Heart left ventricle (tissue), 16 donors: ENCODE measurements at regions not wholly inside any gene's neighbourhood (a gene's known extent, or its start where the extent isn't known, plus 50 kb on each side); places are given as distances from the start of the nearest gene placed in this dataset.
A peak's percentile ranks its signal among the peaks of the same experiment; 100 is the strongest.
"Not testable (repeated sequence)": the region's sequence is repeated elsewhere in the genome, so short reads cannot be mapped to it uniquely, and the experiment has no call there.

Experiments used
- ATAC-seq, 4 donors: fragments of 200-7000 bp; cut with Tn5 transposase; one replicate each; pipeline ENCODE4 v1.9.1; 2020 to 2022; ENCODE audit warnings: moderate library complexity in 4 of 4, mild to moderate bottlenecking in 3 of 4, moderate number of reproducible peaks in 1 of 4
- DNase-seq, 5 donors: peaks; one replicate each; pipeline ENCODE4 v3.0.0-alpha.2; 2020
- H3K27ac ChIP-seq, 12 donors: fragments of 200-600 bp; sonication (generic) in 4 of 12; one replicate each; pipeline versions ENCODE4 v1.5.0 to v1.8.0; 2016 to 2022; ENCODE audit warnings: mild to moderate bottlenecking in 2 of 12
- H3K27me3 ChIP-seq, 9 donors: fragments of 200-600 bp; sonication (generic) in 2 of 9; one replicate each; pipeline versions ENCODE4 v1.5.1 to v1.8.0; 2016 to 2022; ENCODE audit warnings: mild to moderate bottlenecking in 3 of 9
- H3K36me3 ChIP-seq, 9 donors: fragments of 200-600 bp; sonication (generic) in 2 of 9; one replicate each; pipeline versions ENCODE4 v1.5.0 to v1.8.0; 2018 to 2022; ENCODE audit warnings: mild to moderate bottlenecking in 2 of 9
- H3K4me1 ChIP-seq, 12 donors: fragments of 200-600 bp; sonication (generic) in 4 of 12; one replicate each; pipeline versions ENCODE4 v1.5.0 to v1.8.0; 2016 to 2022; ENCODE audit warnings: mild to moderate bottlenecking in 3 of 12
- H3K4me3 ChIP-seq, 12 donors: fragments of 200-600 bp; sonication (generic) in 4 of 12; one replicate each; pipeline versions ENCODE4 v1.5.0 to v1.8.0; 2017 to 2022; ENCODE audit warnings: mild to moderate bottlenecking in 9 of 12, moderate library complexity in 4 of 12
- H3K9me3 ChIP-seq, 12 donors: fragments of 200-600 bp; sonication (generic) in 4 of 12; one replicate each; pipeline versions ENCODE4 v1.5.0 to v1.8.0; 2016 to 2022; ENCODE audit warnings: mild to moderate bottlenecking in 1 of 12
- POLR2A ChIP-seq, 2 donors: fragments of 450-650 bp; IDR thresholded peaks; one replicate each; pipeline ENCODE4 v1.6.1; 2017; ENCODE audit warnings: antibody characterized with exemption in 2 of 2, mild to moderate bottlenecking in 2 of 2, moderate library complexity in 2 of 2
- WGBS, 4 donors: extraction: QIAGEN DNeasy Blood & Tissue Kit in 2 of 4; methylation state at CpG; one replicate each; pipeline versions ENCODE4 v1.1.5 to v1.1.7; 2013 to 2018; 5-methylcytosine and 5-hydroxymethylcytosine counted together
- intact Hi-C, 10 donors: fragments of 100-400 bp; cut with DNase I; formaldehyde crosslinking; loops; one replicate each; pipeline versions ENCODE4 v1.11.1 to v1.14.2; 2022
- TF ChIP-seq, protein P1 (sequence below), 12 donors: fragments of 200-600 bp; sonication (generic) in 4 of 12; IDR thresholded peaks; one replicate each; pipeline versions ENCODE4 v1.5.0 to v1.8.0; 2018 to 2022; ENCODE audit warnings: antibody characterized with exemption in 12 of 12, mild to moderate bottlenecking in 5 of 12
- donor health status: ischemic (EF 13 %, LVEDD 7.1; RV severe dilation, severe dysfunction).
- donor health status: healthy with polysubstance abuse.
- donor health status: DM: no; HTN: yes; CAD: no.
- donor health status: DM: no; HTN: no; CAD: no.
- donor health status: ischemic (EF 25% LVEDD 6.9; RV normal size, moderate dysfunction).
- donor health status: ischemic (EF 25% LVEDD 5.7; RV mildly dilated, moderate dysfunction).
- donor health status: healthy.
- donor health status: DM: yes; HTN: yes; CAD: no.
- donor health status: ischemic (EF 35%, LVEDD 5.7; RV mildly dilated, moderate dysfunction).
- donor health status: nonischemic (EF 11% LVEDD 7.7; RV severe dilation, severe dysfunction).
- donor health status: DM: yes; HTN: yes; CAD: no.
- donor health status: PGD.
- donor health status: ischemic (EF 29% LVEDD 5.4; RV normal size, mild dysfunction).
- donor health status: nonischemic (EF 23%, LVEDD 6.1; RV moderate dilation, normal function).

DNA sequence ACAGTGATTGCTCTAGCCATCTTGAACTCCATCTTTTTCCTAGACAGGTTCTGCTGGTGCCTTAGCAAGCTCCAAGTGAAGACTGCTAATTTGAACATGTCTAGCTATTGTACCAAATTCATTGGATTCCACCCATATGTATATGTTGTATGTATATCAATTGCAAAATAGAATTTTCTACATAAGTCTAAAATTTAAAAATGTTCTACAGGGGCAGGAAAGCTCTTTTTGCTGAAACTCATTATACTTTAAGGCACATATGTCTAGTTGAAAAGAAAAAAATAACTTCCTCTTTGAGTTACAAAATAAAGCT is 845.3 kb downstream of the MCTP2 start:
- Histone ChIP-seq H3K9me3 (no peaks in the 10 kb centered on the region), H3K27me3 (no peaks in the 10 kb centered on the region), H3K27ac (no peak overlapping the region), H3K36me3 (no peaks in the 10 kb centered on the region), H3K4me1 (peaks cover 0 to 7% (median 0%) of the 10 kb centered on the region in 12 donors), H3K4me3 (no peak overlapping the region)
- TF ChIP-seq POLR2A (IDR thresholded peaks at IDR 0.05) = no peak
- intact Hi-C loops = no loop called here
- no peak for DNase-seq
- no peak for ATAC-seq

DNA sequence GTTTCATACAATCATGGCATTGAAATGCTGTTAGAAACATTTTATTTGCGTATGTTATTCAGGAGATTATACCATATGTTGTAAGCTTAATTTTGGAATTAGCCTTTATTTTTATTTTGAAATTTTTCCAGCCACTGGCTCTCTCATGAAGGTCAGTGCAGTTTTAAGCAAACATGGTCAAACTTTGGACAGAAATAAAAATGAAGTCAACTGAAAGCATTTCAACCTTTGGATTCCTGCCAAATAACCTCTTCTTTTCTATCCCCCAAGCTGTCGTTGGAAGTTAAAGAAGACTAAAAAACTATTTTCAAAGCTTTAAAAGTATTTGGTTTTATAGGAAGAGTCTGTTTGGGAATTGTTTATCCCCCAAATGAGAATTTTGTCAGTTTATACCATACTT is 846.6 kb downstream of the MCTP2 start:
- Histone ChIP-seq H3K36me3 (no peaks in the 10 kb centered on the region), H3K4me3 (no peak overlapping the region), H3K4me1 (peaks cover 0 to 7% (median 0%) of the 10 kb centered on the region in 12 donors), H3K27ac (peak overlapping the region in 5 of 12 donors; percentile 6 to 59 (median 49)), H3K27me3 (no peaks in the 10 kb centered on the region), H3K9me3 (no peaks in the 10 kb centered on the region)
- intact Hi-C loops = no loop called here
- DNase-seq (no peak), ATAC-seq (no peak)
- no peak for TF ChIP-seq POLR2A (IDR thresholded peaks at IDR 0.05)
- TF ChIP-seq, protein P1, sequence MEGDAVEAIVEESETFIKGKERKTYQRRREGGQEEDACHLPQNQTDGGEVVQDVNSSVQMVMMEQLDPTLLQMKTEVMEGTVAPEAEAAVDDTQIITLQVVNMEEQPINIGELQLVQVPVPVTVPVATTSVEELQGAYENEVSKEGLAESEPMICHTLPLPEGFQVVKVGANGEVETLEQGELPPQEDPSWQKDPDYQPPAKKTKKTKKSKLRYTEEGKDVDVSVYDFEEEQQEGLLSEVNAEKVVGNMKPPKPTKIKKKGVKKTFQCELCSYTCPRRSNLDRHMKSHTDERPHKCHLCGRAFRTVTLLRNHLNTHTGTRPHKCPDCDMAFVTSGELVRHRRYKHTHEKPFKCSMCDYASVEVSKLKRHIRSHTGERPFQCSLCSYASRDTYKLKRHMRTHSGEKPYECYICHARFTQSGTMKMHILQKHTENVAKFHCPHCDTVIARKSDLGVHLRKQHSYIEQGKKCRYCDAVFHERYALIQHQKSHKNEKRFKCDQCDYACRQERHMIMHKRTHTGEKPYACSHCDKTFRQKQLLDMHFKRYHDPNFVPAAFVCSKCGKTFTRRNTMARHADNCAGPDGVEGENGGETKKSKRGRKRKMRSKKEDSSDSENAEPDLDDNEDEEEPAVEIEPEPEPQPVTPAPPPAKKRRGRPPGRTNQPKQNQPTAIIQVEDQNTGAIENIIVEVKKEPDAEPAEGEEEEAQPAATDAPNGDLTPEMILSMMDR (IDR thresholded peaks at IDR 0.05) = no peak
- WGBS, 4 donors = 55 to 68% (median 57%) methylated on average over 2 of the region's 2 CpGs

DNA sequence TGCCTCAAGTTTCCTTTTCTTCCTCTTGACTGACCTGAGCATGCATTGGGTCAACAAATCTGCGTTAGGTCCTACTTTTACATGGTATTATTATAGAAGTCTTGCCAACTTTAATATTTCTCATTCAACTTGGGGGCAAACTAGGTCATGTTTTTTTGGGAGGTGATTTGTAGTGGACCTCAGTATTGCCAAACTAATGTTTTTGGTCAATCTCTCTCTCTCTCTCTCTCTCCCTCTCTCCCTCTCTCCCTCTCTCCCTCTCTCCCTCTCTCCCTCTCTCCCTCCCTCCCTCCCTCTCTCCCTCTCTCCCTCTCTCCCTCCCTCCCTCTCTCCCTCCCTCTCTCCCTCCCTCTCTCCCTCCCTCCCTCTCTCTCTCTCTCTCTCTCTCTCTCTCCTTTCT is 848.9 kb downstream of the MCTP2 start:
- WGBS, 4 donors = 80 to 91% (median 85%) methylated on average over 1 of the region's 1 CpG

DNA sequence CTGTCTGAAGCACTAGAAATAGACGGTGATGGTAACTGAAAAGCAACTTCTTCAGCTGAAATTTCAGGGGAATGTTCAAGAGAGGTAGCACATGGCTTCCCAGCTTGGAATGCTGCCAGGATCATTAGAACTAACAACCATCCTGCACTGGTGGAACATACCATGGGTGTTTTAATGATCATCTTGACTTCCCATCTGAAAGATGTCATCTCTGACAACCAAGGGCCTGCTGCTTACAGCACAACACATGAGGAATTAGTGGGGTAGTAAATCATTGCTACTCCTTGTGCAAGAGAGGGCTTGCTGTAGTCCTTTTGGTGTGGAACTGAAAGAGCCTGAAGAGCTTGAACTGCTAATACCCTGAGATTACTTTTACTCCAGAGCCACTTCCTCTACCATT is 853.7 kb downstream of the MCTP2 start:
- Histone ChIP-seq H3K27ac (peak overlapping the region in 4 of 12 donors; percentile 0 to 41 (median 21)), H3K9me3 (no peaks in the 10 kb centered on the region), H3K4me3 (no peak overlapping the region), H3K4me1 (peaks cover 0 to 14% (median 0%) of the 10 kb centered on the region in 12 donors), H3K27me3 (no peaks in the 10 kb centered on the region), H3K36me3 (no peaks in the 10 kb centered on the region)
- ATAC-seq = no peak
- 47 to 70% (median 65%) methylated on average over 1 of the region's 1 CpG for WGBS, 4 donors
- TF ChIP-seq, protein P1 (IDR thresholded peaks at IDR 0.05) = no peak
- no peak for TF ChIP-seq POLR2A (IDR thresholded peaks at IDR 0.05)
- intact Hi-C loops = no loop called here
- DNase-seq = no peak

More for the DNA sequence above, 848.9 kb downstream of the MCTP2 start:
- H3K4me1 ChIP-seq, H3K27me3 ChIP-seq, intact Hi-C loops, H3K4me3 ChIP-seq, ATAC-seq, H3K36me3 ChIP-seq, H3K9me3 ChIP-seq, DNase-seq, H3K27ac ChIP-seq: not testable (repeated sequence)

DNA sequence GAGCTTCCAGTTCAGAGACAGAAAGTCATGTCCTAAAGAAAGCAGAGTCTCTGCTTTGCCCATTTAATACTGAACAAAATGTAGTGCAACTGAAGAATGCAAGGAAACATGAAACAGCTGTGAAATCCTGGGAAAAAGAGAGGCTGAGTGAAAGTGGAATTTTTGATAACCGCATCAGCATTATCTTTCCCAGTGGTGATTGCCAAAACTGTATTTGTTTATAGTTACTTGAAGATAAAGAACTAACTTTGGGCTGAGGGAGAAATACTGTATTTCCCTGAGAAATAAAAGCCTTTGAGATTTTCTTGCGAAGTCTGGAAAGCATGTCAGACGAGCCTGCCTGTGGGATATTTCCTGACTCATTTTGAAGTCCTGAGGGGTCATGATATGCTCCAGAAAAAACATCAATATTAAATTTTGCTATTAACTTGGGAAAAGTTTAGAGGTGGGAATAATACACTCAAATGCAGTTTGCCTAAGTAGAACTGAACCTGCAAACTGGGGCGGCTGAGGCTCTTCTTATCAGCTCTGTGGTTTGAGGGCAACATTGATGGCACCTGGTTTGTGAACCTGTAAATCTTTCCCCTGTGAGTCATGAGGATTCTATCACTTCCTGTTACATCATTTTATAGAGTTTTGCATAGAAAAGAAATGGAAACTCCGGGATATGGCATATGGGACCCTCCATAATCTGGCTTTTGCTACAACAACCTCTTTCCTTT is 855.3 kb downstream of the MCTP2 start:
- peaks cover 0 to 14% (median 0%) of the 10 kb centered on the region in 12 donors for H3K4me1 ChIP-seq
- 45 to 55% (median 48%) methylated on average over 5 of the region's 5 CpGs for WGBS, 4 donors
- no peaks in the 10 kb centered on the region for H3K27me3 ChIP-seq
- H3K36me3 ChIP-seq = no peaks in the 10 kb centered on the region
- peak overlapping the region in 10 of 12 donors; percentile 17 to 77 (median 44) for H3K27ac ChIP-seq
- peak; percentile 20 to 63 (median 53) for ATAC-seq
- H3K9me3 ChIP-seq = no peaks in the 10 kb centered on the region
- no peak for DNase-seq
- intact Hi-C loops = no loop called here
- H3K4me3 ChIP-seq = no peak overlapping the region
- TF ChIP-seq, protein P1 (IDR thresholded peaks at IDR 0.05) = no peak
- TF ChIP-seq POLR2A (IDR thresholded peaks at IDR 0.05) = no peak
